Endothelial cell of umbilical vein (primary cell): ENCODE measurements at regions not wholly inside any gene's neighbourhood (a gene's known extent, or its start where the extent isn't known, plus 50 kb on each side); places are given as distances from the start of the nearest gene placed in this dataset.

Experiments used
- CTCF ChIP-seq, 2 donors: IDR thresholded peaks; 1 replicate in 1 of 2; 2 replicates in 1 of 2; pipeline ENCODE4 v1.5.1; 2011; ENCODE audit warnings: low read length in 2 of 2, mild to moderate bottlenecking in 2 of 2, moderate library complexity in 2 of 2, control low read depth in 1 of 2, inconsistent platforms in 1 of 2, low read depth in 1 of 2; ENCODE audit not compliant: insufficient read depth in 1 of 2; ENCODE audit errors: extremely low read depth in 1 of 2
- GATA2 ChIP-seq: IDR thresholded peaks from 2 replicates; pipeline ENCODE4 v1.7.0; 2011; ENCODE audit warnings: low read depth, mild to moderate bottlenecking, moderate library complexity, mixed read lengths, low read length; ENCODE audit not compliant: insufficient read length, insufficient read depth
- POLR2A ChIP-seq: IDR thresholded peaks from 2 replicates; pipeline ENCODE4 v1.6.1; 2012; ENCODE audit warnings: low read depth, mild to moderate bottlenecking, control low read depth, low read length

GRCh38 chr7:38049679-38050078 lies 128.4 kb upstream of the STARD3NL start:
- TF ChIP-seq CTCF (IDR thresholded peaks at IDR 0.05; ENCODE audit: extremely low read depth in 1 of 2, insufficient read depth in 1 of 2, low read depth in 1 of 2, low read length in 2 of 2) (no peak), POLR2A (no peak), GATA2 (no peak)
